NCI-H526 (cell line): ENCODE measurements at regions not wholly inside any gene's neighbourhood (a gene's known extent, or its start where the extent isn't known, plus 50 kb on each side); places are given as distances from the start of the nearest gene placed in this dataset.

Experiments
- DNase-seq, 2 experiments: peaks; one replicate each; lab custom pipeline; 2025; lab: John Stamatoyannopoulos, UW

DNA sequence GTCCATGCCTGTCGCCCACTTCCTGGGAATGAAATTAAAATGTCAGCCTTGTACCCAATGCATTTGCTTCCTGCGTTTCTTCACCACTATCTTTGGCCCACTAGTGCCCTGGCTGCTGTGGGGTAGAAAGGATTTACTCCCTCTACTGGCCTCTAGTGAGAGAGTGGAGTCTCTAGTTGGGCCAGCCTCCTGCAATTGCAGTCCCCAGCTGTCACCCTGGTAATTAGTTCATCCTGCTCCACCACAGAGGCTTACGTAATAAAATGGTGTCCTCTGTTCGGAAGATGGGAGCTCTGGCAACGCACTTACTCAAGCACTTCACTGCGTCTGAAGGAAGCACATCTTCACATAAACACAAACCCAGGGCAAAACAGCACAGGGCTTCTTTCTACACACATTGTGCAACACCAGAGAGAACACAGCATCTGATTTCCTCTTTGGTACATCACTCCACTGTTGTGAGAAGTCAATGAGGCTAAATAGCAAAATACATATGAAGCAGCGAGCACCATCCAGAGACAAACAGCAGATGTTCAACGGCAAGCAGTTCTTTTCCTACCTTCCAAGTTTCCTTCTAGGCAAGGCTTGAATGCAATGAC lies 274.6 kb downstream of the LRATD1 start:
- DNase-seq = peak in 1 of 2 experiments; percentile 6

DNA sequence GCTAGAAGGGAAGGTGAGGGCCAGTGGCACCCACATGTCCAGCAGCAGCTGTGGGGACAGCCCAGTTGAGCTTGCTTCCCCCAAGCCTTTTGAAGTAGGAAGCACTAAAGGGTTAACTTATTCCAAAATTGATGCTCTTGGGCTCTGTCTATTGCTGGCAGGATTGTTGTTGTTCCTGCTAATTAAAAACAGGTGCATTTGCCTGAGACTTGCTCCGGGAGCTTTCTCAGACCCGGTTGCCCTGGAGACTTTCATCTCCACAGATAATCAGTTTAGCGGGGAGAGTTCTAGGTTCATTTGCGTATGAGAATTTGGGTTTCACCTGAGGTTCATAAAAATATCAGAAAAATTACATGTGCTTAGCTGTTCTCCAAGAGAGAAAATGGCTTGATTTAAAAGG lies 277.3 kb downstream of the LRATD1 start:
- DNase-seq = peak; percentile 33 to 49

DNA sequence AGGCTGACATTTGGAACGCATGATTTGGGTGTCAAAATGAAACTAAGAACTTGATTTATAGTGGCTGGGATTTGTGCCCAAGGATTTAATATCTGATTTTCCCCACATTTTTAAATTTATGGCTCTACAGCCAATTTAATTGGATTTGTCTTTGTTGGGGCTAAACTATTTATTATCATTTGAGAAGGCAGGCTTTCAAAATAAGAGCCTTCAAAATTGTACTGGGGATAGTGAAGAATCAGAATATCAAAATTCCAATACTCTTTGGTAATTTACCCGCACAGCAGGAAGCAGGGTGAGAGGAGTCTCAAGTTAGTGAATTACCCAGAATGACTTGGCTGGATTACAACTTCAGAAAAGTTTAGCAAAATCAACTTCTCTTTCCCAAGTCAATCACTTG lies 278.1 kb downstream of the LRATD1 start:
- no peak for DNase-seq

DNA sequence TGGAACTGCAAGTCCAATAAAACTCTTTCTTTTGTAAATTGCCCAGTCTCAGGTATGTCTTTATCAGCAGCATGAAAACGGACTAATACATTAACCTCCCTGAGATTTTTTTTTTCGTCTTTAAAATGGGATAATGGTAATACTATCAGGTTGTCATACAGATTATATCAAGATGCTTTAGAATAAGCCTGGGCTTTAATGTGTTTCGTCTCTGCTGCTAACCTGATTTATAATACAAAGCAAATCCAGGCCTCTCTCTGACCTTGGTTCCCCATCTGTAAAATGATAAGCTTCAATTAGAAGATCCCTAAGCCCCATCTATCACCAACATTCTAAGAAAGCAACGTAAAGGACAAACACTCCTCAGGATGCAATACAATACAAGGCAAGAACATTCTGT lies 283.5 kb downstream of the LRATD1 start:
- DNase-seq = no peak

DNA sequence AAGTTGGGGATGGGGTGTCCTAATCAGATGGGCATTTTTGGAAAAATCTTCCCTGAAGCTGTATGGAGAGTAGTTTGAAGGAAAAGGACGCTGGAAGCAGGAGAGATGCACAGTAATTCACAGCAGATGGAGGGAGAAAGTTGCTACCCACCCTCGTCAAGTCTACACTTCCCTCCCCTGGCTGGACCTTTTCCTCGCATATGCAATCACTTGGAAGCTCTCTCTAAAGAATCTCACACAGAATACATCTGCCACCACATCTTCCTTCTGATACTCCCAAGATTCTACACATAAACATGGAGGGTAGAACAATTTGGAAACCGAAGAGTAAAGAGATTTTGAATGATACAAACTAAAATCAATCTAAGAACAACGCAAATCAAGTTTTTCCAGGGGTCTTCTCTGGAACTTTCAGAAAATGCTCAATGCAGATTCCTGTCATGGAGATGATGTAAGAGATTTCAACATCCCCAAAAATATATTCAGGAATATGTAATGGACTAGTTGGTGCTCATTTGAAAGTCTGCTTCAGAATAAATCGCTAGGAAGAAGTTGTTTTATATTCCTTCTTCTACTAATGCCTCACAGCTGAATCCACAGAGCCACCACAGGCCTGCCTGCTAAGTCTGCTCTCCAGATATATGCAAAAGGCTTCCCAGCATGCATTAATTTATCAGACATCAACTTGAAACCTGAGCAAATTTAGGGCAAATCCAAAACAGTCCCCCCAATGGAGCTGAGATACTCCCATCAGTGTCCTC lies 291.5 kb downstream of the LRATD1 start:
- no peak for DNase-seq

DNA sequence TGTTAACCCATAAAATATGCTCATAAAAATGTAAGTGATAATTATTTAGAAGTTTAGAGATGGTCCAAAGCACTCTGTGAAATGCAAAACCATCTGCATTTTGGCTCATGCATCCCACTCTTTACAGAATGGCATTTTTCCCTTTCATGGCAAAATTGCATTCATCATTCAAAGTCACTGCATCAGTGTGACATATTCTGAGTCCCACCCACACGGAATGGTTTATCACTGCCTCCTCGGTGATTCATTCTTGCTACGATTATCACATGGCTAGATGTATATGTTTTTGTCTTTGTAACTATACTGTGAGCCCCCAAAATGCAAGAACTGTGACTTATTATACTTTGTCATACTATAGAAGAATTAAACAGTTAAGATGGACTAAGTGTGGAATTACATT lies 293.0 kb downstream of the LRATD1 start:
- DNase-seq = no peak

DNA sequence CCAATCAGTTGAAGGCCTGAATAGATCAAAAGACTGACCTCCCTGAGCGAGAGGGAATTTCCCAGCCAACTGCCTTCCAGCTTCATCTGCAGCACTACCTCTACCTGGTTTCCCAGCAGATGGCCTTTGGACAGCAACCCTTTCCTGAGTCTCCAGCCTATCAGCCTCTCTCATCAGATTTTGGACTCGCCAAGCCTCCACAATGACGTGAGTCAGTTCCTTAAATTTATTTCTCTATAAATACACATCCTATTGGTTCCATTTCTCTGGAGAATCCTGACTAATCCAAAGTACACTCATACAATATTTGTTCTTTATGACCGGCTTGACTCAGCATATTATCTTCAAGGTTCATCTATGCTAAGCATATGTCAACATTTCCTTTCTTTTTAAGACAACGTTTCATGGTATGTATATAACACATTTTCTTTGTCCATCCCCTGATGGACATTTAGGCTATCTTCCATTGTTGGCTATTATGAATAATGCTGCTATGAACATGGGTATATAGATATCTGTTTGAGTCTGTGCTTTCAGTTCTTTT lies 294.6 kb downstream of the LRATD1 start:
- no peak for DNase-seq

- DNase-seq = no peak
Observed at GRCh38 chr2:14928056-14928455, 295.5 kb downstream of the LRATD1 start.

DNA sequence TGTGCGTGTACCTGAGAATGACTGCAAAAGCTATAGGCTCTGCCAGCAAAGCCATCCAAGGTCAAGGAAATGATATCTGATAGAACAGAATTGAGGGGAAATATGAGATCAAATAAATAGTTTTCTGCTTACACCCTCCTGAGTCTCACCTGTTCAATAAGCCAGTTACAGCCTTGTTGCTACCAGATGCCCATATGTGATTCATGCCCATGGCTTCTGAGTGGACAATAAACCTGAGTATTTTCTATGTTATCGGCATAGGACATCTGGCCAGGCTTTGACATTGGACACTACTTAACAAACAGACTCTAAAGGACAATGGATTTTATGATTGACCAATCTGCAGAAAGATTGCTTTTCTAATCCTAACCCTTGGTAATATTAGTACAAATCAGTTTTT lies 297.9 kb downstream of the LRATD1 start:
- DNase-seq = no peak

DNA sequence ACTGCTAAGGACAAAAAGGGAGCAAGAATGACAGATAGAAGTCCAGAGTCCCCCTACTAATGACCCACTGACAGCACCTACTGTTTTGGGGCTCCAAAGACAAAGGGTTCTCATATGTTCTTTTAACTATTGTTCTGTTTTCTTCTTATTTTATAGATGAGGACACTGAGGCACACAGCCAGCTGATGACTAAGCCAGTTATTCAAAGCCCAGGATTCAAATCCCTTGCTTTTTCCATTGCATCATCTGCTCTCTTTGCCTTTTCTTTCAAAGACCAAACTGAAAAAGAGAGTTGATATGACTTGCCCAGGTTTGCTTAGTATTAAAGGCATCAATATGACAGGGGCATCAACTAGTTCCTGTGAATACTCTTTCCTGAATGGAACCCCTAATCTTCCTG lies 299.8 kb downstream of the LRATD1 start:
- DNase-seq = no peak

DNA sequence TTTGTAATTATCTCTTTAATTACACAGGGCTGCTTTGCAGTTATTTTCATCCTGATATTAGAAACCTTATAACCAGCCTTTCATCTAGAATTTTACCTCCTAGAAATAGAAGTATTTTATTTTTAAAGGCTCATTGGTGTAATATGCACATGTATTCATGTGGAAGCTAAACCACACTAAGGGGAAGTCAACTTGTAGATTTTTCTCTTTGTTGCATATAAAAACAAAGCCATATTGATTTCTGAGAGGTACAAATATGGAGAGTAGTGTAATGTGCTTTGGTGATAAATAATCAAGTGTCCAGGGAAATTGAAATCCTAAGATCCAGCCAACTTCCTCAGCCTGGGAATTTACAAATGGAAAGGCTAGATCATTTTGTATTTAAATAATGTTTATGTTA lies 301.2 kb downstream of the LRATD1 start:
- no peak for DNase-seq

GRCh38 chr2:14936426-14936825 lies 303.9 kb downstream of the LRATD1 start:
- DNase-seq = no peak

- DNase-seq = no peak
Observed at GRCh38 chr2:14937336-14937735, 304.8 kb downstream of the LRATD1 start.

- DNase-seq = no peak
Observed at GRCh38 chr2:14941151-14941631, 308.7 kb downstream of the LRATD1 start.

GRCh38 chr2:14942987-14943386 lies 310.5 kb downstream of the LRATD1 start:
- DNase-seq = peak; percentile 0 to 27

DNA sequence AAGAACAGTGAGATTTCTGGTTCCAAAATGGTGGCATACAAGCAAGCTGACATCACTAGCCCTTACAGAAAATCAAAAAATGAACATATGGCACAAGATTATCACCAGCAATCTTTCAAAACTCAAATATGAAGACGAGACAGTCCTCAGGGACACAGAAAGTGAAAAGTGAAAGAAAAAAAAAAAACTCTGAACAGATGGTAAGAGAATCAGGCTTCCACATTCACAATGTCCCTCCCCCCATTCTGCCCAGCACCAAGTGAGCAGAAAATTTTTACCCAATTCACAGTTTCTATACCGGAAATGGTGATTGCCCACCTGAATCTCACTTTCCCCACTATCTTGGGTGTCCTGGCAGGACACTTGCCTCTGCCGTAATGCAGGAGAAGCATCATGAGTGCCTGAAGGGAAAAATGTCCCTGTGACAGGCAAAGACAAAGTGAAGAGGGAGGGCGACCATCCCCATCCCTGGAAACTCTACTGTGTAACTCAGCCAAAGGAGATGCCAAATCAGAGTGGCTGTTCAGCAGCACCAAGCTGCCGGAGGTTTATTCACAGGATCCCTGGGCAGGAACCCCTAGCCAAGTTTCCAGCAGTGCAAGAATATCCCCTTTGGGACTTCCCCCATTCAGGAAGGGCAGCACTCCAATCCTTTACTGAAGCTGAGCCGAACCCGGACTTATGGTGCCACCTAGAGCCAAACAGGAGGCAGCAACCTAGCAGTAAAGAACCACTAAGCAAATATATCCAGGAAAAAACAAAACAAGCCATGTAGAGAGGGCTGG lies 312.2 kb downstream of the LRATD1 start:
- DNase-seq = peak in 1 of 2 experiments; percentile 16

- DNase-seq = no peak
Observed at GRCh38 chr2:14951569-14952285, 319.2 kb downstream of the LRATD1 start.

DNA sequence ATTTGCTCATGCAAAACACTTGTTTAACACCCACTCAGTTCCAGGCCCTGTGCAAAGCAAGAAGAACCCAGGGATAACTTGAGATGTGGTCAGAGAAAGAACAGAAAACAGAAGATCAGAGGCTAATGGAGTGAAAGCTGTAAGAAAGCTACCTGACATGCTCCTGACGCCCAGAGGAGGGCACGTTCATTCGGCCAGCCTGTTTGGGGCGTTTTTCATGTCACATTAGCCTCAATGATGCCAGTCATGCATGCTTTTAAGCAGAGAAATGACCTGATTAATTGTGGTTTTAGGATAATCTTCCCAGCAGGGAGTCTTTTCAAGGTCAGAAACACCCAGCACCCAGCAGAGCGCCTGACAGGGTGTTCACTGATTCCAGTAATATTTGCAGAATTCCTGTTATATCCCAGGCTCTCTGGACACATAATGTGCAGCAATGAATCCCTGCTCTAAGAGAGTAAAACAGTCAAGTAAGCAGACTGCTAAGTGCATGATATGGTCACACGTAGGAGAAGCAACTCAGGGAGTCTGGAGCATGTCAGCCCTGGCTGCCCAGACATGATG lies 320.0 kb downstream of the LRATD1 start:
- DNase-seq = no peak

DNA sequence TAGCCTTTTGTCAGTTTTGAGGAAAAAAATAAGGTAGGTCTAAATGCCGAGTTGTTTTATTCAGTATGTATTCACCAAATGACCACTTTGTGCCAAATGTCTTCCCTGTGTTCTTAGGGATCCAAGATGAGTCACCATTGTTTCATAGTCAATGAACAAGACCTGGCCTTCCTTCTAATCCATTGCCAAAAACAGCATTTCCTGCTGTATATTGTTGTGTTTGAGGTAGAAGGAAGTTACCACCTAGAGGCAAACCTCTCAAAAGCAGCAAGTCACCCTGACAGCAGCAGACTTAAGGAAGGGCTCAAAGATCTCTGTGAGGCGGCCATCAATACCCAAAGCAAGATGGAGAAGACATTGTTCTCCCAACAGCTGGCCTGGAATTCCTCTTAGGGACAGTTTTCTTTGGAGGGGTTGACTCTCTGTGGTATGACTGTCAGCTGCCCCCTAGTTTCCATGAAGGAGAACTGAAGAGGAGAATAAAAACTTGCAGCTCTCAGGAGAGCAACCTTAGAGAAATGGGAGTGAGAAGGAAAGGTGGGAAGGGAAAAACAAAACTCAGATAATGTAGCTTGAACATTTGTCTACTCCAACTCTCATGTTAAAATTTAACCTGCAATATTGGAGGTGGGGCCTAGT lies 328.3 kb downstream of the LRATD1 start:
- no peak for DNase-seq

DNA sequence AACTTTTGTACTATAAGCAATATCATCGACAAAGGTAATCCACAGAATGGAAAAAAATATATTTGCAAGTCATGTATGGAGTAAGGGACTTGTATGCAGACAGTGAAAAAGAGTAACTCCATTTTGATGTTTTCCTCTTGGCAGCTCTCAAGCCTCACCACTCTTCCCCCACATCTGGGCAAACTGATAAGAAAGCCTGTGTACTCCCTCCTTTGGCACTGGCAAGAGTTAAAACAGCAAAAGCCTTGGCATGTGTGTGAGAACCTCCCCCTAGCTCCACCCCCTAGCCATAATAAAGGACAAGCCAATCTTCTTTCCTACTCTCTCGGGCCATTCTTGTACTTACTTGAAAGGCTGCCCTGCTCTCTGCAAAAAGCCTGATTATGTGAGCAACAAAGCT lies 335.2 kb downstream of the LRATD1 start:
- DNase-seq = no peak

GRCh38 chr2:14975381-14975780 lies 342.9 kb downstream of the LRATD1 start:
- DNase-seq = no peak
